ENCODE measurements at regions not wholly inside any gene's neighbourhood (a gene's known extent, or its start where the extent isn't known, plus 50 kb on each side); places are given as distances from the start of the nearest gene placed in this dataset.

- no peak for DNase-seq
Measured at GRCh38 chr17:69605571-69605970, 191.1 kb downstream of the MAP2K6 start.

- no peak for DNase-seq
Measured at GRCh38 chr17:69606142-69606800, 191.8 kb downstream of the MAP2K6 start.

- peak in 52 of 58 donors; percentile 5 to 79 (median 42) for DNase-seq
Measured at GRCh38 chr17:69607162-69607834, 192.8 kb downstream of the MAP2K6 start.

DNA sequence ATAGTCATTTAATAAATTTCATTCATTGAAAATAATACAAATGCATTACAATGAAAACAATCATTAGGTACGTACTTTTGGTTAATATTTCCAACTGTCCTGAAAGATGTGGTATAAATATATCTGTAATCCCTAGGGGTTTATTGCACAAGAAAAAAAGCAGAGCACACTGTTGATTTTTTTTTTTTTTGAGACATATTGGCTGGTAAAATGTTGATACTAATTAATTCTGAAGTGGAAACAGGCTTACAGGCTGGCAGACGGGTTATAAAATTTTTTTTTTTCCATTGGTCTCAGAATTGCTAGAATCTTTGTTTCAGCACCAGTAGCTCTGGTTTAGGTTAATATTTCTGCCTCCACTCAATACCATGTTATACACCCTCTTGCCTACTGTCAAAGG, 193.6 kb downstream of the MAP2K6 start:
- DNase-seq: no peak

GRCh38 chr17:69608808-69609472, 194.4 kb downstream of the MAP2K6 start:
- peak in 14 of 58 donors; percentile 1 to 27 (median 3) for DNase-seq

DNA sequence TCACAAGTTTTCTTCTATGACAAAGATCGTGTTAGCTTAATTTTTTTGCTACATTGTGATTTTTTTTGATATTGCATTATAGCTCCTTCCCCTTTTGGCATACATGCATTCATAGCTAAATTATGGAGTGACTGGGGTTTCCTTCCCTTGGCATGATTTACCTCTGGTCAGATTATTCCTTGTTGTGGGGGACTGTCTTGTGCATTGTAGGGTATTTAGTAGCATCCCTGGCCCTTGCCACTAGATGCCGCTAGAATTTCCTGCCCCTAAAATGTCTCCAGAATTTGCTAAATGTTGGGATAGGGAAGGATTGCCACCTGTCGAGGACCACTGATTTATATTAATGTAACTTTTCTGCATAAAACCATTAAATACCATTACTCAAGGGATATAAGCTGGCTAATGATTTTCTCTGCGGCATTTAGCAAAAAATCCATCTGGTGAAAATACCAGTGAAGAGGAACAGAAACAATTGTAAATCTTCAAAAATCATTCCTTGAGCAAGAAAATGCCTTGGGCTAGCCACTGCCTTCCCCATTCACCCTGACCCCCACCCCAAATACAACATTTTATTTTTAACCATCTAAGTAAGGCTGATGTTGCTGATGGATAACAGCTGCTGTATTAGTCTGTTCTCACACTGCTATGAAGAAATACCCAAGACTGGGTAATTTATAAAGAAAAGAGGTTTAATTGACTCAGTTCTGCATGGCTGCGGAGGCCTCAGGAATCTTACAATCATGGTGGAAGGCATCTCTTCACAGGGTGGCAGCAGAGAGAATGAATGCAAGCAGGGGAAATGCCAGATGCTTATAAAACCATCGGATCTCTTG, 195.2 kb downstream of the MAP2K6 start:
- peak in 3 of 58 donors; percentile 0 to 19 (median 3) for DNase-seq

- no peak for DNase-seq
Measured at GRCh38 chr17:69620363-69620762, 205.9 kb downstream of the MAP2K6 start.

DNA sequence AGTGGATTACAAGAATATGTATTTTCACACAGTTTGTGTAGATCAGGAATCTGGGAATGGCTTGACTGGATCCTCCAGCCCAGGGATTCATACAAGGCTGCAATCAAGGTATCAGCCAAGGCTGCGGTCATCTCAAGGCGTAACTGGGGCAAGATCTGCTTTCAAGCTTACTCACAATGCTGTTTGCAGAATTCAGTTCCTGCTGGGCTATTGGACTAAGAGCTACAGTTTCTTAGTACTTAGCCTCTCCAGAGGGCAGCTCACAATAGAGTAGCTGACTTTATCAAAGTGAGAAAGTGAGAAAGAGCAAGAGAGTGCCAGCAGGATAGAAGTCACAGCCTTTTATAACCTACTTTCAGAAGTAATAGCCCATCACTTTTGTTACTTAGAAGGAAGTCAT, 211.0 kb downstream of the MAP2K6 start:
- no peak for DNase-seq

GRCh38 chr17:69630056-69630635, 215.6 kb downstream of the MAP2K6 start:
- DNase-seq: no peak

DNA sequence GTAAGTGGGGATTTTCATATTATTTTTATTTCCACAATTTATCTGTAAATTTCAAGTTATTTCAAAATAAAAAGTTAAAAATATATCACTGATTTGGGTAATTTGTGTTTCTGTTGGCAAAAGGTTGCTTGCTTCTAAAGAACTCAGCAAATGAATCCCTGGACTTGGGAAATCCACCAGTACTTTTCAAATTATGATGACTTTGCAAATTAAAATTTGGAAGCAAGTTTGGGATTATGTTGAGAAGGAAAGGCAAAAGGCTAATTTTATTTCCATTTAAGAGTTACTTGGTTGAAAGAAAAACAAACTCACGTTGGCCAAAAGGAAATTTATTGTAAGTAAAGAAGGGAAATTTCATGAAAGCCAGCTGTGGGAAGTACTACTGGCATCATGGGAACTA, 220.3 kb downstream of the MAP2K6 start:
- DNase-seq: no peak

- DNase-seq: peak in 5 of 58 donors; percentile 0 to 5 (median 2)
Measured at GRCh38 chr17:69637446-69638156, 223.1 kb downstream of the MAP2K6 start.

GRCh38 chr17:69639096-69639495, 224.6 kb downstream of the MAP2K6 start:
- DNase-seq: no peak

DNA sequence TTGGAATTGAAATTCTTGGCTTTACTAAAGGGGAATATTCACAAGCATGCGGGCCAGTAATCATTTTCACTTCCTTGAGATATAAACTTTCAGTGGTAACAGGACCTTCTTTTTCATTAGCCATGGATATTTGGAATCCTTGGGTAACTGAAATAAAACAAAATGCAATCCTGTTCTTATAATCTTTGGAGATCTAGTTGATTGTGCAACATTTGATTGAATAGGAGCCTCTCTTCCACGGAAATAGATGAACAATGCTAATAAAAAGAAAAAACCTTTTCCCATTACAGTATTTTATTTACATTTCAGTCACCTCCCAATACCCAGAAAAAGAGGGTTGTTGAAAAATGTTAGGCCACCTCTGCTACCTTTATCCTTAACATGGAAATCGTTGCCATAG, 225.6 kb downstream of the MAP2K6 start:
- no peak for DNase-seq

DNA sequence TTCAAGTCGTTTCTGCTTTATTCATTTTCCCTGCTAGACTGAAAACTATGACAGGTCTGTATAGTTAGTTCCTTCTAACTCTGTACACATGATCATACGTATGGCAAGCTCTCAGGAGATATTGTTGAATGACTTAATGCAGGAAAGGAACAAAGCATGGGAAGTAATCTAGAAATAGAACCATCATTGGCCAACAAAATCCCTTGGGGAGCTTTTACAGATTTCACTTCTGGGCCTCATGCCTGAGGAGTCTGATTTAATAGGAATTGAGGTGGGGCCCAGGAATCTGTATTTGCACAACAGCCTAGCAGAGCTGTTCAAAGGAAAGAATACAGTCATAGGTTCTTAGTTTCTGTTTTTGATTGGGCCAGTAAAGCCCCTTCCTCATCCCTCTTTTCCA, 229.2 kb downstream of the MAP2K6 start:
- no peak for DNase-seq

GRCh38 chr17:69646729-69647128, 232.2 kb downstream of the MAP2K6 start:
- no peak for DNase-seq

- no peak for DNase-seq
Measured at GRCh38 chr17:69650881-69651280, 236.4 kb downstream of the MAP2K6 start.

DNA sequence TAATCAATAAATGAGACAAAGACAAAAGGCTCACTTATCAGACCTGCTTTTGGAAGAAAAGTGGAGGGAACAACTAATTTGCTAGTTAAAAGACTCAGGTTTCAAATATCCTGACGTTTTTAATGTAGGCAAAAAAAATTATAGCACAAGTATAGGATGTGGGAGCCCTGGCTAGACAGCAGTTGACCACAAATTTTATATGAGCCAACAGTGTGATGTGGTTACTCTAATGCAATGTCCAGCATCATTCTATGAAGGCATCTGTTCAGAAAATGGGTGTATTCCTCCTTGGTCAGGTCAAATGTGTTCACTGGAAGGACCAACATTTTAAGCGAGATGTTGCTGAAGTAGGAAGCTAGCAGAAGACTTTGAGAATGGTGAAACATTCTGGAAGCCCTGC, 237.4 kb downstream of the MAP2K6 start:
- DNase-seq: no peak

GRCh38 chr17:69654981-69655855, 240.7 kb downstream of the MAP2K6 start:
- DNase-seq: no peak

- no peak for DNase-seq
Measured at GRCh38 chr17:69655902-69656301, 241.4 kb downstream of the MAP2K6 start.

Measured in anterior cingulate cortex (tissue), 58 donors.